Neural cell (in vitro differentiated cells): ENCODE measurements at regions not wholly inside any gene's neighbourhood (a gene's known extent, or its start where the extent isn't known, plus 50 kb on each side); places are given as distances from the start of the nearest gene placed in this dataset.

Experiments
- H2AFZ ChIP-seq: fragments of 200-600, 300-800 bp; sonication (generic), shearing (Covaris generic); 2 replicates; pipeline ENCODE4 v1.6.0; 2014; ENCODE audit warnings: low read depth, mild to moderate bottlenecking, antibody characterized with exemption, low read length, moderate library complexity
- H3F3A ChIP-seq: fragments of 200-600 bp; shearing (Covaris generic); 2 replicates; pipeline ENCODE4 v1.6.1; 2016; ENCODE audit warnings: mild to moderate bottlenecking, moderate library complexity, mixed read lengths, antibody characterized with exemption, low read length; ENCODE audit not compliant: insufficient read depth, poor library complexity, severe bottlenecking
- H3K27ac ChIP-seq: fragments of 200-600, 300-800 bp; sonication (generic), shearing (Covaris generic); 2 replicates; pipeline ENCODE4 v1.5.1; 2014; ENCODE audit warnings: mild to moderate bottlenecking, low read length, moderate library complexity
- H3K27me3 ChIP-seq: fragments of 300-800, 200-600 bp; sonication (generic), shearing (Covaris generic); 2 replicates; pipeline ENCODE4 v1.6.0; 2014; ENCODE audit warnings: mild to moderate bottlenecking, low read depth, low read length, moderate library complexity; ENCODE audit not compliant: insufficient read depth
- H3K36me3 ChIP-seq: fragments of 300-800, 200-600 bp; sonication (generic), shearing (Covaris generic); 2 replicates; pipeline ENCODE4 v1.5.1; 2014; ENCODE audit warnings: mild to moderate bottlenecking, antibody characterized with exemption, low read length, moderate library complexity; ENCODE audit not compliant: insufficient read depth
- H3K4me2 ChIP-seq: fragments of 300-800, 200-600 bp; sonication (generic), shearing (Covaris generic); 2 replicates; pipeline ENCODE4 v1.6.0; 2014; ENCODE audit warnings: mild to moderate bottlenecking, low read length
- H3K4me3 ChIP-seq: fragments of 300-800, 200-600 bp; sonication (generic), shearing (Covaris generic); 2 replicates; pipeline ENCODE4 v1.5.1; 2014; ENCODE audit warnings: mild to moderate bottlenecking, low read length, moderate library complexity
- H3K79me2 ChIP-seq: fragments of 200-600 bp; shearing (Covaris generic); replicated peaks from 2 replicates; pipeline ENCODE4 v1.6.0; 2014; ENCODE audit warnings: mild to moderate bottlenecking, low read length, moderate library complexity; ENCODE audit not compliant: insufficient read depth
- H3K9ac ChIP-seq: fragments of 300-800, 200-600 bp; sonication (generic), shearing (Covaris generic); 2 replicates; pipeline ENCODE4 v1.6.1; 2016; ENCODE audit warnings: mild to moderate bottlenecking, low read length, mixed read lengths
- H3K9me2 ChIP-seq: fragments of 200-600 bp; shearing (Covaris generic); 2 replicates; pipeline ENCODE4 v1.6.1; 2016; ENCODE audit warnings: mild to moderate bottlenecking, low read length, mixed read lengths; ENCODE audit not compliant: insufficient read depth
- H3K9me3 ChIP-seq: fragments of 200-600, 300-800 bp; sonication (generic), shearing (Covaris generic); 2 replicates; pipeline ENCODE4 v1.6.1; 2016; ENCODE audit warnings: mild to moderate bottlenecking, mixed run types, low read length, moderate library complexity, mixed read lengths
- H4K20me1 ChIP-seq: fragments of 200-600 bp; shearing (Covaris generic); 2 replicates; pipeline ENCODE4 v1.6.1; 2016; ENCODE audit warnings: mild to moderate bottlenecking, mixed run types; ENCODE audit not compliant: insufficient read depth
- EP300 ChIP-seq: fragments of 450-650 bp; conservative IDR thresholded peaks from 2 replicates; pipeline ENCODE4 v1.6.1; 2014; ENCODE audit warnings: antibody characterized with exemption, mild to moderate bottlenecking, moderate library complexity; ENCODE audit not compliant: poor library complexity, severe bottlenecking
- EZH2 ChIP-seq: fragments of 200-600, 300-800 bp; shearing (Covaris generic), sonication (generic); IDR thresholded peaks from 2 replicates; pipeline ENCODE4 v1.6.1; 2014; ENCODE audit warnings: antibody characterized with exemption, low read length, borderline replicate concordance, mild to moderate bottlenecking; ENCODE audit not compliant: insufficient read depth, poor library complexity, severe bottlenecking
- MXI1 ChIP-seq: fragments of 450-650 bp; conservative IDR thresholded peaks from 2 replicates; pipeline ENCODE4 v1.6.1; 2014; ENCODE audit warnings: antibody characterized with exemption, mild to moderate bottlenecking; ENCODE audit not compliant: poor library complexity, severe bottlenecking
- POLR2AphosphoS5 ChIP-seq: IDR thresholded peaks from 2 replicates; pipeline ENCODE4 v1.6.1; 2012
- RAD21 ChIP-seq: fragments of 450-650 bp; conservative IDR thresholded peaks from 2 replicates; pipeline ENCODE4 v1.6.1; 2014; ENCODE audit warnings: antibody characterized with exemption, mild to moderate bottlenecking, moderate library complexity
- SMC3 ChIP-seq: fragments of 450-650 bp; conservative IDR thresholded peaks from 2 replicates; pipeline ENCODE4 v1.6.1; 2014; ENCODE audit warnings: antibody characterized with exemption, mild to moderate bottlenecking, moderate library complexity; ENCODE audit not compliant: poor library complexity
- TAF1 ChIP-seq: IDR thresholded peaks from 2 replicates; pipeline ENCODE4 v1.6.1; 2012; ENCODE audit warnings: low read depth
- TF ChIP-seq, protein P1 (sequence below): IDR thresholded peaks from 2 replicates; pipeline ENCODE4 v1.6.1; 2012; ENCODE audit warnings: borderline replicate concordance
- TF ChIP-seq, protein P2 (sequence below): fragments of 450-650 bp; IDR thresholded peaks from 2 replicates; pipeline ENCODE4 v1.5.1; 2014; ENCODE audit warnings: antibody characterized with exemption, mild to moderate bottlenecking, moderate library complexity; ENCODE audit not compliant: poor library complexity, severe bottlenecking

DNA sequence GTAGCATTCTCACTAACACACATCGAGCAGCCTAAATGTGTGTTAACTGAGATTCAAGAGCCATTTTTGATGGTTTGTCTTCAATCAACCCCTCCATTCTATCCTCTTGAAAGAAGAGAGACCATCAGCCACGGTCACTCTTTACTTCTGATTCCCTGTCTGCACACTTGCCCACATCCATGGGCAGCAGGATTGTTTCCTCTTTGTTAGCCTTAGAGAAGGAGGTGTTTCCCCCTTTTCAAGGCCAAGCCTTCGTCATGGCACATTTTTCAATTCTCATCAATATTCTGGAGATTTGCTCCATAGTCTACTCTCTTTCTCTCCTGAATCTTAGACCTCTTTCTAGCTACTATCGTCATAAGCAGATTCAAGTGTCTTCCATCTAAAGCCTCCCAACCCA, 522.4 kb upstream of the NAALADL2 start:
- Histone ChIP-seq H3K27ac (no peak overlapping the region), H3K4me2 (no peak overlapping the region), H3K79me2 (no peaks in the 10 kb centered on the region), H2AFZ (no peak overlapping the region), H3K36me3 (no peaks in the 10 kb centered on the region), H3F3A (no peaks in the 10 kb centered on the region), H3K4me3 (no peak overlapping the region), H3K9me2 (no peaks in the 10 kb centered on the region), H3K27me3 (no peaks in the 10 kb centered on the region), H3K9me3 (no peaks in the 10 kb centered on the region), H3K9ac (no peak overlapping the region), H4K20me1 (no peaks in the 10 kb centered on the region)
- TF ChIP-seq EZH2 (no peak), TAF1 (no peak), EP300 (no peak), RAD21 (no peak)

DNA sequence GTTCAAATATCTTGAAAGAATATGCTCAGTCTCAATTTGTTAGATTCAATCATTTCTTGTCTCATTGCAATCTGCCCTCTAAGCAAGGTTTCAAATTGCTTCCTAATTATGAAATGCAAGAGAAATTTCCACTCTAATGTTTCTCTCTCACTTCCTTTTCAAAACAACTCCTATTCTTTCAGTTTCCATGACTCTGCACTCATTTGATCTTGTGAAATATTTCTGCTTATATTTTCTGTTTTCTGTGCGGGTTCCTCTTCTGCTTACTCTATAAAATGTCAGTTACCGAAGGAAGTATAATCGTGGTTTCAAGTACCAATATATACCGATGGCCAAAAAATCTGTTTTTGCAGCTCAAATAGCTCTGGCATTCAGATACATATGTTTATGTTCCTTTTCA, 521.9 kb upstream of the NAALADL2 start:
- Histone ChIP-seq H3K79me2 (no peaks in the 10 kb centered on the region), H3K36me3 (no peaks in the 10 kb centered on the region), H3K4me3 (no peak overlapping the region), H3K4me2 (no peak overlapping the region), H3K9me3 (no peaks in the 10 kb centered on the region), H4K20me1 (no peaks in the 10 kb centered on the region), H3F3A (no peaks in the 10 kb centered on the region), H3K9ac (no peak overlapping the region), H3K9me2 (no peaks in the 10 kb centered on the region), H3K27me3 (no peaks in the 10 kb centered on the region), H3K27ac (no peak overlapping the region), H2AFZ (no peak overlapping the region)
- TF ChIP-seq POLR2AphosphoS5, result no peak
- TF ChIP-seq SMC3, result no peak
- TF ChIP-seq, protein P1, sequence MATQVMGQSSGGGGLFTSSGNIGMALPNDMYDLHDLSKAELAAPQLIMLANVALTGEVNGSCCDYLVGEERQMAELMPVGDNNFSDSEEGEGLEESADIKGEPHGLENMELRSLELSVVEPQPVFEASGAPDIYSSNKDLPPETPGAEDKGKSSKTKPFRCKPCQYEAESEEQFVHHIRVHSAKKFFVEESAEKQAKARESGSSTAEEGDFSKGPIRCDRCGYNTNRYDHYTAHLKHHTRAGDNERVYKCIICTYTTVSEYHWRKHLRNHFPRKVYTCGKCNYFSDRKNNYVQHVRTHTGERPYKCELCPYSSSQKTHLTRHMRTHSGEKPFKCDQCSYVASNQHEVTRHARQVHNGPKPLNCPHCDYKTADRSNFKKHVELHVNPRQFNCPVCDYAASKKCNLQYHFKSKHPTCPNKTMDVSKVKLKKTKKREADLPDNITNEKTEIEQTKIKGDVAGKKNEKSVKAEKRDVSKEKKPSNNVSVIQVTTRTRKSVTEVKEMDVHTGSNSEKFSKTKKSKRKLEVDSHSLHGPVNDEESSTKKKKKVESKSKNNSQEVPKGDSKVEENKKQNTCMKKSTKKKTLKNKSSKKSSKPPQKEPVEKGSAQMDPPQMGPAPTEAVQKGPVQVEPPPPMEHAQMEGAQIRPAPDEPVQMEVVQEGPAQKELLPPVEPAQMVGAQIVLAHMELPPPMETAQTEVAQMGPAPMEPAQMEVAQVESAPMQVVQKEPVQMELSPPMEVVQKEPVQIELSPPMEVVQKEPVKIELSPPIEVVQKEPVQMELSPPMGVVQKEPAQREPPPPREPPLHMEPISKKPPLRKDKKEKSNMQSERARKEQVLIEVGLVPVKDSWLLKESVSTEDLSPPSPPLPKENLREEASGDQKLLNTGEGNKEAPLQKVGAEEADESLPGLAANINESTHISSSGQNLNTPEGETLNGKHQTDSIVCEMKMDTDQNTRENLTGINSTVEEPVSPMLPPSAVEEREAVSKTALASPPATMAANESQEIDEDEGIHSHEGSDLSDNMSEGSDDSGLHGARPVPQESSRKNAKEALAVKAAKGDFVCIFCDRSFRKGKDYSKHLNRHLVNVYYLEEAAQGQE, result no peak
- no peak for TF ChIP-seq EZH2
- no peak for TF ChIP-seq MXI1
- TF ChIP-seq, protein P2, sequence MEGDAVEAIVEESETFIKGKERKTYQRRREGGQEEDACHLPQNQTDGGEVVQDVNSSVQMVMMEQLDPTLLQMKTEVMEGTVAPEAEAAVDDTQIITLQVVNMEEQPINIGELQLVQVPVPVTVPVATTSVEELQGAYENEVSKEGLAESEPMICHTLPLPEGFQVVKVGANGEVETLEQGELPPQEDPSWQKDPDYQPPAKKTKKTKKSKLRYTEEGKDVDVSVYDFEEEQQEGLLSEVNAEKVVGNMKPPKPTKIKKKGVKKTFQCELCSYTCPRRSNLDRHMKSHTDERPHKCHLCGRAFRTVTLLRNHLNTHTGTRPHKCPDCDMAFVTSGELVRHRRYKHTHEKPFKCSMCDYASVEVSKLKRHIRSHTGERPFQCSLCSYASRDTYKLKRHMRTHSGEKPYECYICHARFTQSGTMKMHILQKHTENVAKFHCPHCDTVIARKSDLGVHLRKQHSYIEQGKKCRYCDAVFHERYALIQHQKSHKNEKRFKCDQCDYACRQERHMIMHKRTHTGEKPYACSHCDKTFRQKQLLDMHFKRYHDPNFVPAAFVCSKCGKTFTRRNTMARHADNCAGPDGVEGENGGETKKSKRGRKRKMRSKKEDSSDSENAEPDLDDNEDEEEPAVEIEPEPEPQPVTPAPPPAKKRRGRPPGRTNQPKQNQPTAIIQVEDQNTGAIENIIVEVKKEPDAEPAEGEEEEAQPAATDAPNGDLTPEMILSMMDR, result no peak
